ENCODE measurements at regions not wholly inside any gene's neighbourhood (a gene's known extent, or its start where the extent isn't known, plus 50 kb on each side); places are given as distances from the start of the nearest gene placed in this dataset.

DNA sequence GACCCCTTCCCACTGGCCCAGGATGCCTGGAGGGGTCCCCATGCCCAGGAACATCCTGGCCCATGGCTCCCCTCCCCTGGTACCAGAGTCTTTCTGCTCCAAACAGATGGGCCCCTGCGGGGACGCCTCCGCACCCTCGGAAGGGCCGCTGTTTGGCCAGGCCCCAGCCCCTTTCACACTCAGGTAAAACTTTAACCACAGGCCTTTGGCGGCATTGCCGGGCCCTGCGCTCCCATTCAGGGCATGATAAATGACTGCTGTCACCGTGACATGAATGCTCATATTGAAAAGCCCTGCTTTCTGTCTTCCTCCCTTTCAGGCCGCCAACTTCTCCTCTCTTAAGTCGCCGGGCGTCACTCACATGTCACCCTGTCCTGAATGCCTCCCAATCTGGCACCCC lies 141.5 kb upstream of the TOP1 start (continued):
- TF ChIP-seq TARDBP (CRISPR knock-in tag; IDR thresholded peaks at IDR 0.05) (no peak), MATR3 (CRISPR knock-in tag; IDR thresholded peaks at IDR 0.05) (no peak), ZSCAN29 (CRISPR knock-in tag; conservative IDR thresholded peaks at IDR 0.05) (no peak), BRD4 (CRISPR knock-in tag; IDR thresholded peaks at IDR 0.05) (0 out of 2 replicates have a peak, but pooled peaks have one; percentile 28), ATF7 (IDR thresholded peaks at IDR 0.05) (no peak), ATF7 (CRISPR knock-in tag; IDR thresholded peaks at IDR 0.05) (no peak), ZNF766 (CRISPR knock-in tag; IDR thresholded peaks at IDR 0.05; ENCODE audit: borderline replicate concordance) (0 out of 2 replicates have a peak, but pooled peaks have one; percentile 33), ZNF234 (CRISPR knock-in tag; conservative IDR thresholded peaks at IDR 0.05) (no peak), MED13 (CRISPR knock-in tag; IDR thresholded peaks at IDR 0.05) (no peak), GATAD2A (CRISPR knock-in tag; IDR thresholded peaks at IDR 0.05) (peak; percentile 35; the same call in 1 of the 2 replicates), MEIS1 (CRISPR knock-in tag; IDR thresholded peaks at IDR 0.05; ENCODE audit: borderline replicate concordance) (peak; percentile 97; the same call in 1 of the 2 replicates), FOXK2 (IDR thresholded peaks at IDR 0.05) (no peak), SATB2 (CRISPR knock-in tag; IDR thresholded peaks at IDR 0.05) (no peak), NR3C1 (CRISPR knock-in tag; IDR thresholded peaks at IDR 0.05) (no peak), NRL (CRISPR knock-in tag; IDR thresholded peaks at IDR 0.05; ENCODE audit: borderline replicate concordance) (no peak), ZNF253 (CRISPR knock-in tag; IDR thresholded peaks at IDR 0.05; ENCODE audit: borderline replicate concordance) (no peak), GTF2F1 (IDR thresholded peaks at IDR 0.05; ENCODE audit: low read length) (no peak), ZNF709 (CRISPR knock-in tag; IDR thresholded peaks at IDR 0.05) (no peak), RARA (CRISPR knock-in tag; IDR thresholded peaks at IDR 0.05) (no peak), ZFP36L1 (CRISPR knock-in tag; IDR thresholded peaks at IDR 0.05) (no peak), MBD4 (IDR thresholded peaks at IDR 0.05; ENCODE audit: borderline replicate concordance, low read length) (no peak), ATF7-NPFF (CRISPR knock-in tag; IDR thresholded peaks at IDR 0.05; ENCODE audit: low read depth) (no peak)
- TF ChIP-seq, protein P1, sequence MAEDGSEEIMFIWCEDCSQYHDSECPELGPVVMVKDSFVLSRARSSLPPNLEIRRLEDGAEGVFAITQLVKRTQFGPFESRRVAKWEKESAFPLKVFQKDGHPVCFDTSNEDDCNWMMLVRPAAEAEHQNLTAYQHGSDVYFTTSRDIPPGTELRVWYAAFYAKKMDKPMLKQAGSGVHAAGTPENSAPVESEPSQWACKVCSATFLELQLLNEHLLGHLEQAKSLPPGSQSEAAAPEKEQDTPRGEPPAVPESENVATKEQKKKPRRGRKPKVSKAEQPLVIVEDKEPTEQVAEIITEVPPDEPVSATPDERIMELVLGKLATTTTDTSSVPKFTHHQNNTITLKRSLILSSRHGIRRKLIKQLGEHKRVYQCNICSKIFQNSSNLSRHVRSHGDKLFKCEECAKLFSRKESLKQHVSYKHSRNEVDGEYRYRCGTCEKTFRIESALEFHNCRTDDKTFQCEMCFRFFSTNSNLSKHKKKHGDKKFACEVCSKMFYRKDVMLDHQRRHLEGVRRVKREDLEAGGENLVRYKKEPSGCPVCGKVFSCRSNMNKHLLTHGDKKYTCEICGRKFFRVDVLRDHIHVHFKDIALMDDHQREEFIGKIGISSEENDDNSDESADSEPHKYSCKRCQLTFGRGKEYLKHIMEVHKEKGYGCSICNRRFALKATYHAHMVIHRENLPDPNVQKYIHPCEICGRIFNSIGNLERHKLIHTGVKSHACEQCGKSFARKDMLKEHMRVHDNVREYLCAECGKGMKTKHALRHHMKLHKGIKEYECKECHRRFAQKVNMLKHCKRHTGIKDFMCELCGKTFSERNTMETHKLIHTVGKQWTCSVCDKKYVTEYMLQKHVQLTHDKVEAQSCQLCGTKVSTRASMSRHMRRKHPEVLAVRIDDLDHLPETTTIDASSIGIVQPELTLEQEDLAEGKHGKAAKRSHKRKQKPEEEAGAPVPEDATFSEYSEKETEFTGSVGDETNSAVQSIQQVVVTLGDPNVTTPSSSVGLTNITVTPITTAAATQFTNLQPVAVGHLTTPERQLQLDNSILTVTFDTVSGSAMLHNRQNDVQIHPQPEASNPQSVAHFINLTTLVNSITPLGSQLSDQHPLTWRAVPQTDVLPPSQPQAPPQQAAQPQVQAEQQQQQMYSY (CRISPR knock-in tag; IDR thresholded peaks at IDR 0.05), result no peak
- TF ChIP-seq, protein P2, sequence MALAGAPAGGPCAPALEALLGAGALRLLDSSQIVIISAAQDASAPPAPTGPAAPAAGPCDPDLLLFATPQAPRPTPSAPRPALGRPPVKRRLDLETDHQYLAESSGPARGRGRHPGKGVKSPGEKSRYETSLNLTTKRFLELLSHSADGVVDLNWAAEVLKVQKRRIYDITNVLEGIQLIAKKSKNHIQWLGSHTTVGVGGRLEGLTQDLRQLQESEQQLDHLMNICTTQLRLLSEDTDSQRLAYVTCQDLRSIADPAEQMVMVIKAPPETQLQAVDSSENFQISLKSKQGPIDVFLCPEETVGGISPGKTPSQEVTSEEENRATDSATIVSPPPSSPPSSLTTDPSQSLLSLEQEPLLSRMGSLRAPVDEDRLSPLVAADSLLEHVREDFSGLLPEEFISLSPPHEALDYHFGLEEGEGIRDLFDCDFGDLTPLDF (CRISPR knock-in tag; IDR thresholded peaks at IDR 0.05), result no peak
- TF ChIP-seq, protein P3, sequence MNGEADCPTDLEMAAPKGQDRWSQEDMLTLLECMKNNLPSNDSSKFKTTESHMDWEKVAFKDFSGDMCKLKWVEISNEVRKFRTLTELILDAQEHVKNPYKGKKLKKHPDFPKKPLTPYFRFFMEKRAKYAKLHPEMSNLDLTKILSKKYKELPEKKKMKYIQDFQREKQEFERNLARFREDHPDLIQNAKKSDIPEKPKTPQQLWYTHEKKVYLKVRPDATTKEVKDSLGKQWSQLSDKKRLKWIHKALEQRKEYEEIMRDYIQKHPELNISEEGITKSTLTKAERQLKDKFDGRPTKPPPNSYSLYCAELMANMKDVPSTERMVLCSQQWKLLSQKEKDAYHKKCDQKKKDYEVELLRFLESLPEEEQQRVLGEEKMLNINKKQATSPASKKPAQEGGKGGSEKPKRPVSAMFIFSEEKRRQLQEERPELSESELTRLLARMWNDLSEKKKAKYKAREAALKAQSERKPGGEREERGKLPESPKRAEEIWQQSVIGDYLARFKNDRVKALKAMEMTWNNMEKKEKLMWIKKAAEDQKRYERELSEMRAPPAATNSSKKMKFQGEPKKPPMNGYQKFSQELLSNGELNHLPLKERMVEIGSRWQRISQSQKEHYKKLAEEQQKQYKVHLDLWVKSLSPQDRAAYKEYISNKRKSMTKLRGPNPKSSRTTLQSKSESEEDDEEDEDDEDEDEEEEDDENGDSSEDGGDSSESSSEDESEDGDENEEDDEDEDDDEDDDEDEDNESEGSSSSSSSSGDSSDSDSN (CRISPR knock-in tag; IDR thresholded peaks at IDR 0.05), result peak; percentile 34; the same call in 1 of the 2 replicates
- TF ChIP-seq, protein P4, sequence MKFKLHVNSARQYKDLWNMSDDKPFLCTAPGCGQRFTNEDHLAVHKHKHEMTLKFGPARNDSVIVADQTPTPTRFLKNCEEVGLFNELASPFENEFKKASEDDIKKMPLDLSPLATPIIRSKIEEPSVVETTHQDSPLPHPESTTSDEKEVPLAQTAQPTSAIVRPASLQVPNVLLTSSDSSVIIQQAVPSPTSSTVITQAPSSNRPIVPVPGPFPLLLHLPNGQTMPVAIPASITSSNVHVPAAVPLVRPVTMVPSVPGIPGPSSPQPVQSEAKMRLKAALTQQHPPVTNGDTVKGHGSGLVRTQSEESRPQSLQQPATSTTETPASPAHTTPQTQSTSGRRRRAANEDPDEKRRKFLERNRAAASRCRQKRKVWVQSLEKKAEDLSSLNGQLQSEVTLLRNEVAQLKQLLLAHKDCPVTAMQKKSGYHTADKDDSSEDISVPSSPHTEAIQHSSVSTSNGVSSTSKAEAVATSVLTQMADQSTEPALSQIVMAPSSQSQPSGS (CRISPR knock-in tag; IDR thresholded peaks at IDR 0.05), result no peak
